Subcutaneous abdominal adipose tissue (tissue), 5 donors: ENCODE measurements at regions not wholly inside any gene's neighbourhood (a gene's known extent, or its start where the extent isn't known, plus 50 kb on each side); places are given as distances from the start of the nearest gene placed in this dataset.

Experiments used
- H3K27ac ChIP-seq: one replicate; pipeline ENCODE4 v1.7.0; 2013; ENCODE audit warnings: low read depth, mild to moderate bottlenecking, inconsistent platforms, low read length, moderate library complexity
- H3K27me3 ChIP-seq, 5 donors: one replicate each; pipeline ENCODE4 v1.7.0; 2013; ENCODE audit warnings: low read length in 5 of 5, inconsistent platforms in 1 of 5; ENCODE audit not compliant: control insufficient read depth in 5 of 5, insufficient read depth in 4 of 5
- H3K36me3 ChIP-seq, 5 donors: one replicate each; pipeline ENCODE4 v1.7.0; 2013; ENCODE audit warnings: low read length in 5 of 5; ENCODE audit not compliant: control insufficient read depth in 5 of 5, insufficient read depth in 5 of 5
- H3K4me1 ChIP-seq, 5 donors: one replicate each; pipeline ENCODE4 v1.7.0; 2013; ENCODE audit warnings: low read length in 5 of 5, mild to moderate bottlenecking in 3 of 5, moderate library complexity in 1 of 5; ENCODE audit not compliant: control insufficient read depth in 5 of 5, insufficient read depth in 5 of 5
- H3K4me3 ChIP-seq, 5 donors: one replicate each; pipeline ENCODE4 v1.7.0; 2013; ENCODE audit warnings: low read length in 5 of 5, low read depth in 1 of 5
- H3K9ac ChIP-seq, 5 donors: one replicate each; pipeline ENCODE4 v1.7.0; 2013; ENCODE audit warnings: low read length in 5 of 5, mild to moderate bottlenecking in 4 of 5, moderate library complexity in 3 of 5
- H3K9me3 ChIP-seq, 5 donors: one replicate each; pipeline ENCODE4 v1.7.0; 2013; ENCODE audit warnings: low read length in 5 of 5; ENCODE audit not compliant: control insufficient read depth in 5 of 5
- donor health status: healthy.
- donor health status: healthy.
- donor health status: healthy.
- donor health status: healthy.
- donor health status: healthy.

DNA sequence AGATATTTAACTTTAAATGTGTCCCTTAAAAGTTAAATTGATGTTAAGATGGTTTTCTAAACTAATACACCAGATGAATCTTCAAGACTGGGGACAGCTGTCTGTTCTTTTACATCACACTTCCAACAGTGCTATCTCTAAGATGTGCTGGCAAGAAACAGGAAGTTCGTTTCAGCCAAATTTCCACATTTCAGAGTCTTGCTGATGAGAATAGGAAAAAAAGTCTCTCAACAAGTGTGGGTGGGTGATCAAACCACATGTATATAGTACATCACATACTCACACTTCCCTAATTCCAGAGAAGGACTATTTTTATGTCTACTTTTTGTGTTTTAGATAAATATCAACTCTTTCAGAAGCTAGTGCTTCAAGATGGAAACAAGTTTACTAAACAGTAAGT is 1712.8 kb upstream of the TMEFF2 start:
- Histone ChIP-seq H3K27me3 (no peaks in the 10 kb centered on the region), H3K4me3 (no peak overlapping the region)

DNA sequence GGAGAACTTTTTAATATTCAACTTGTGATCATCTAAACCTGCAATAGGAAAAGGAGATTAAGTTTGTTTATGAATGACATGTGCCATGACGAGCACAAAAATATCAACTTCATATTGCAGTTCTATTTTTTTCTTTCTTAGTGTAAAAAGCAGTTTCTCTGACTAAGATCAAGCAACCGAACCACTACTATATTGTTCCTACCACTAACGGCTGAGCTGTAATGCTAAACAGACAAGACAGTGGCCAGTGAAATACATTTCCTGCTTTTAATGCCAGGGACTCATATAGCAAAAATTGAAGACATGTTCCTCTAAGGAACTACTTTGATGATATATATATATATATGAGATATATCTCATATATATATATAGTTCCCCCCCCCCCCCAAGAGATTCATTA is 1705.6 kb upstream of the TMEFF2 start:
- no peak overlapping the region for H3K27ac ChIP-seq
- H3K9me3 ChIP-seq = no peaks in the 10 kb centered on the region
- H3K36me3 ChIP-seq = no peaks in the 10 kb centered on the region
- H3K9ac ChIP-seq = no peak overlapping the region
- H3K4me1 ChIP-seq = no peaks in the 10 kb centered on the region
- H3K4me3 ChIP-seq = no peak overlapping the region
- no peaks in the 10 kb centered on the region for H3K27me3 ChIP-seq

More for the DNA sequence above, 1712.8 kb upstream of the TMEFF2 start:
- Histone ChIP-seq H3K9ac (no peak overlapping the region), H3K27ac (no peak overlapping the region), H3K4me1 (no peaks in the 10 kb centered on the region), H3K36me3 (no peaks in the 10 kb centered on the region), H3K9me3 (no peaks in the 10 kb centered on the region)

DNA sequence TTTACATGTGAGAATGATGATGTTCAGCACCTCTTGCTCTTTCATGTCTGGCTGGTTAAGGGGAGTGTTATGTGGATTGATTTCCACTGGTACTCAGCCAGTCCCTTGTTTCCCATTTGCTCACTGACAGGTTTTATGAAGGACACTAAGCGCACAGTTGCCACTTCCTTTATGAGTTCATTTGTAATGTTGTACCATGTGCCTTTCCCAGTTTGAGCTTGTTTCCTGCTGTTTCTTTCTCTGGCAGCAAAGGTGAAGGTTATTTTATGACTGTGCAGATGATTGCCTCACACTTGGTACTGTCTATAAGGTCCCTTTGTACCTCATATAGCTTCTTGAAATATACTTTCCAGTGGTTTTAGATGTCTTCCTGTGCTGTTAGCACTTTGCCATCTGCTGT is 1700.5 kb upstream of the TMEFF2 start:
- Histone ChIP-seq H3K4me1 (no peaks in the 10 kb centered on the region), H3K27ac (no peak overlapping the region), H3K4me3 (no peak overlapping the region), H3K9me3 (no peaks in the 10 kb centered on the region), H3K27me3 (no peaks in the 10 kb centered on the region), H3K36me3 (no peaks in the 10 kb centered on the region), H3K9ac (no peak overlapping the region)

DNA sequence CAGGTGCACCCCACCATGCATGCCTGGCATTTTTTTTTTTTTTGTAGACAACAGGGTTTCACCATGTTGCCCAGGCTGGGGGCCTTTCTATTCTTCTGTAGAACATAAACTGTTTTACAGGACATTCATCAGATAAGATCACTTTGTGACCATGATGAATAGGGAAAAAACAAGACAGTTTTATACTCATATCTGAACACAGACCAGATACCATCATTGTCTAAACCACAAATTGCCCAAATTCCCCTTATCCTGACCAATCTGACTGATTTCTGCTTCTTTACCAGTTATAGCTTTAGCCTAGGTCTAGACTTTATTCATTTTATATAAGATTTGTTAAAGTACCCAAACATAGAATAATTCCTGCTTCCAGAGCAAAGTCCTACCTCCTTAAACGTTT is 1699.3 kb upstream of the TMEFF2 start:
- no peak overlapping the region for H3K4me3 ChIP-seq
- H3K4me1 ChIP-seq = no peaks in the 10 kb centered on the region
- H3K27me3 ChIP-seq = no peaks in the 10 kb centered on the region
- no peaks in the 10 kb centered on the region for H3K9me3 ChIP-seq
- no peak overlapping the region for H3K27ac ChIP-seq
- no peaks in the 10 kb centered on the region for H3K36me3 ChIP-seq
- no peak overlapping the region for H3K9ac ChIP-seq

DNA sequence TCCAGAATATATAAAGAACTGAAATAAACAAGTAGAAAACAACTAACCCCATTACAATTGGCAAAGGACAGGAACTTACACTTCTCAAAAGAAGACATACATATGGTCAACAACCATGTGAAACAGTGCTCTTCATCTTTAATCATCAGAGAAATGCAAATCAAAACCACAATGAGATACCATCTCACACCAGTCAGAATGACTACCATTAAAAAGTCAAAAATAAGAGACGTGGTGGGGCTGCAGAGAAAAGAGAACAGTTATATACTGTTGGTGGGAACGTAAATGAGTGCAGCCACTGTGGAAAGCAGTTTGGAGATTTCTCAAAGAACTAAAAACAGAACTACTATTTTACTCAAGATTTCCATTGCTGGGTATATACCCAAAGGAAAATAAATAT is 1696.3 kb upstream of the TMEFF2 start:
- H3K27ac ChIP-seq = no peak overlapping the region
- no peaks in the 10 kb centered on the region for H3K27me3 ChIP-seq
- no peaks in the 10 kb centered on the region for H3K4me1 ChIP-seq
- no peaks in the 10 kb centered on the region for H3K9me3 ChIP-seq
- no peak overlapping the region for H3K9ac ChIP-seq
- H3K36me3 ChIP-seq = no peaks in the 10 kb centered on the region
- no peak overlapping the region for H3K4me3 ChIP-seq

DNA sequence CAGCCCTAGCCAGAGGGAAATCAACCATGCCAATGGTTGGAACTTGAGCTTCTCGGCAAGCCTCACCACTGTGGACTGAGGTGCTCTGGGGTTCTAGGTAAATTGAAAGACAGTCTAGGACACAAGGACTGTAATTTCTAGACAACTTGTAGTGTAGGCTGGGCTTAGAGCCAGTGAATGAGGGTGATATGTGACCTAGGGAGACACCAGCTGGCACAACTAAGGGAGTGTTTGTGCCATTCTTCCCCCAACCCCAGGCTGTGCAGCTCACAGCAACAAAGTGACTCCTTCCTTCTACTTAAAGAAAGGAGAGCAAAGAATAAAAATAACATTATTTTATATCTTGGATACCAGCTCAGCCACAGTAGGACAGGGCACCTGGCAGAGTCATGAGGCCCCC is 1690.7 kb upstream of the TMEFF2 start:
- Histone ChIP-seq H3K27me3 (no peaks in the 10 kb centered on the region), H3K9ac (no peak overlapping the region), H3K36me3 (no peaks in the 10 kb centered on the region), H3K4me3 (no peak overlapping the region), H3K27ac (no peak overlapping the region), H3K4me1 (no peaks in the 10 kb centered on the region), H3K9me3 (peaks cover 0 to 12% (median 8%) of the 10 kb centered on the region in 5 donors)

DNA sequence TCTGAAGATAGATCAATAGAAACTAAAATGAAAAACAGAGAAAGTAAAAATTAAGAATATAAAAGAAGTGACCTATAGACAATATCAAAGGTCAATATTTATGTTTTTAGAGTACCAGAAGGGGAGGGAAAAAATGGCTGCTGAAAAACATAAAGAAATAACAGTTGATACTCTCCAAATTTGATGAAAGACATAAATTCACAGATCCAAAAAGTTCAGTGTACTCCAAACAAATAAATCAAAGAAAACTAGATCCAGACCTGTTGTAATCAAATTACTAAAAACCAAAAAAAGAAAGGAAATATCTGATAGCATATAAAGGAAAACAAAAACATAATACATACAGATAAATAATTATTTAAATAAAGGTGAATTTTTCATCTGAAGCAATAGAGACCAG is 1689.1 kb upstream of the TMEFF2 start:
- Histone ChIP-seq H3K27me3 (no peaks in the 10 kb centered on the region), H3K4me1 (no peaks in the 10 kb centered on the region), H3K4me3 (no peak overlapping the region), H3K9ac (no peak overlapping the region), H3K27ac (no peak overlapping the region), H3K9me3 (peaks cover 0 to 12% (median 8%) of the 10 kb centered on the region in 5 donors), H3K36me3 (no peaks in the 10 kb centered on the region)

DNA sequence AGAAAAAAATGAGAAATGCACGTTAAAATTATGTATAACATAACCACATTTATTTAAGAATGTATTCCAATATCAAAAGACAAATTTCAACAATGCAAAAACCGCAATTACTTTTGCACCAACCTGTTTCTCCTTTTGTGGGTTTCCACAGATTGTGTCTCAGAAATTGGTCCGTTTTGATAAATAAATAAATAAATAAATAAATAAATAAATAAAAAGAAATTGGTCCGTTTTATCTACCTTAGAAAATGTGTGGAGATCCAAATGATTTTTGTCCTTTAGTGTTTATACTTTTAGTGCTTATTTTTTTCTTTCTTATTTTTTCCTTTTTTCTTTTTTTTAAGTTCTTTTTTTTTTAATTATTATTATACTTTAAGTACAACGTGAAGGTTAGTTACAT is 1682.2 kb upstream of the TMEFF2 start:
- H3K36me3 ChIP-seq = no peaks in the 10 kb centered on the region
- no peak overlapping the region for H3K27ac ChIP-seq
- peaks cover 0 to 6% (median 0%) of the 10 kb centered on the region in 5 donors for H3K9me3 ChIP-seq
- H3K4me1 ChIP-seq = no peaks in the 10 kb centered on the region
- no peak overlapping the region for H3K9ac ChIP-seq
- H3K4me3 ChIP-seq = no peak overlapping the region
- H3K27me3 ChIP-seq = no peaks in the 10 kb centered on the region

DNA sequence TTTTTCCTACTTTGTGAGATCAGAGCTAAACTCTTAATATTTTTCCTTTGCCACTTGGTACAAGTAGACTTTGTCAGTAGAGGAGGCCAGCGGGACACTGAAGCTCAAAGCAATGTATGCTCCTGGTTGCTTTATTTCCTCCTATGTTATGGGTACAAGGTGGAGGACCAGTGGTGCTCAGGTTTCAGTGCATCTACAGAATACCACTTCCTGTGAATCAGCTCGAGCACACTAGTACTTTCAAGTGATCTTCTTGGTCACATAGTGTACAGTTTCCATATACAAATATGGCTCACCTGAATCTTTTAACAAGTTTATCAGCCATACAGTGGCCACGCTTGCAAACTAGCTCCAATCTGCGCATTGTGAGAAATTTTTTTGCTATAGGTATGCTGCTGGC is 1674.8 kb upstream of the TMEFF2 start:
- H3K27ac ChIP-seq = no peak overlapping the region
- no peaks in the 10 kb centered on the region for H3K36me3 ChIP-seq
- no peak overlapping the region for H3K4me3 ChIP-seq
- no peaks in the 10 kb centered on the region for H3K4me1 ChIP-seq
- H3K9me3 ChIP-seq = peaks cover 0 to 20% (median 2%) of the 10 kb centered on the region in 5 donors
- H3K27me3 ChIP-seq = no peaks in the 10 kb centered on the region
- H3K9ac ChIP-seq = no peak overlapping the region

DNA sequence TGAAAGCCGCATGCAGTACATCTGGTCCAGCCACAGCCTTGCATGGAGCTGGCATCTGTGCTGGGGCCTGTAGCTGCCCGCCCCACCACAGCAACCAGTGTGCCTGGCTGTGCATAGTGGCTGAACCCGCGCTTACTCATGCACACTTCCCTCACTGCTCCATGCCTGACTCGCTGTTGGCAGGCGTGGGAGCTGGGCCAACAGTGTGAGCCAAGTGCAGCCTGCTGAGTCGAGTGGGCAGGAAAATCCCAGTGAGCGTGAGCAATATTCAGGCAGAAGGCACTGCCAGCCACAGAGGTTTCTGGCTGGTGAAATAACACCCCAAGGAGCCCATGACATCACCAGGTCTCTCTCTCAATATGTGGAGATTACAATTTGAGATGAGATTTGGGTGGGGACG is 1674.1 kb upstream of the TMEFF2 start:
- H3K27ac ChIP-seq = no peak overlapping the region
- no peak overlapping the region for H3K9ac ChIP-seq
- no peaks in the 10 kb centered on the region for H3K36me3 ChIP-seq
- H3K9me3 ChIP-seq = peaks cover 0 to 20% (median 2%) of the 10 kb centered on the region in 5 donors
- H3K4me3 ChIP-seq = no peak overlapping the region
- H3K27me3 ChIP-seq = no peaks in the 10 kb centered on the region
- no peaks in the 10 kb centered on the region for H3K4me1 ChIP-seq

DNA sequence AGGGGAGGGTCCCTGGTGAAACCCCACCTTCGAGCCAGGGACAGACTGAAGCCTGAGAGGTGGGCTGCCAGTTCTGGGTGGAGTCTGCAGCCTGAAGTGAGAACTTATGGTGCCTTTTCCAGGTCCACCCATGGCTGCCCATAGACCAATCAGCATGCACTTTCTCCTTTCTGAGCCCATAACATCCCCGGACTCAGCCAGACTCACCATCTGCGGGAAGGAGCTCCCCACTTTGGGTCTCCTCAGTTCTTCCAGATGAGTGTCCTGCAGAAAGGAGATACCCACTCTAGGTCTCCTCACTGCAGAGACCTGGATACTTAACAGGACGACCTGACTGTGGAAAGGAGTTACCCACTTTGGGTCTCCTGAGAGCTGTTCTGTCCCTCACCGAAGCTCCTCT is 1673.4 kb upstream of the TMEFF2 start:
- H3K9ac ChIP-seq = no peak overlapping the region
- H3K27ac ChIP-seq = no peak overlapping the region
- no peaks in the 10 kb centered on the region for H3K36me3 ChIP-seq
- H3K4me3 ChIP-seq = no peak overlapping the region
- no peaks in the 10 kb centered on the region for H3K27me3 ChIP-seq
- no peaks in the 10 kb centered on the region for H3K4me1 ChIP-seq
- peaks cover 0 to 20% (median 2%) of the 10 kb centered on the region in 5 donors for H3K9me3 ChIP-seq
